PC-9 (cell line): ENCODE measurements at regions not wholly inside any gene's neighbourhood (a gene's known extent, or its start where the extent isn't known, plus 50 kb on each side); places are given as distances from the start of the nearest gene placed in this dataset.

ENCODE experiments used
- BruUV-seq: library from RNA; stranded (reverse); fragments of 400-500 nt; replicated peaks from 2 replicates; lab custom pipeline; 2021; lab: Mats Ljungman, UMichigan
- CTCF ChIA-PET: fragments of 300-600 bp; sonication (Branson Sonifier 250); formaldehyde crosslinking; loops from one replicate; lab custom pipeline; 2022; ENCODE audit warnings: antibody characterized with exemption; lab: Charles Lee
- POLR2A ChIA-PET: fragments of 300-600 bp; sonication (Branson Sonifier 250); formaldehyde crosslinking; loops from one replicate; lab custom pipeline; 2022; ENCODE audit warnings: antibody characterized with exemption; ENCODE audit not compliant: unreplicated experiment; lab: Charles Lee
- DNase-seq, 2 experiments: peaks; one replicate each; pipeline versions ENCODE4 v3.0.0 to v3.0.0-alpha.2; 2015 to 2022; ENCODE audit warnings: mixed read lengths in 1 of 2
- H2AFZ ChIP-seq: fragments of 200-600 bp; sonication (generic); 2 replicates; pipeline ENCODE4 v1.8.1; 2017; ENCODE audit warnings: antibody characterized with exemption
- H3F3A ChIP-seq: fragments of 200-600 bp; sonication (generic); 2 replicates; pipeline ENCODE4 v1.8.1; 2017; ENCODE audit warnings: antibody characterized with exemption, mild to moderate bottlenecking, low read depth; ENCODE audit not compliant: insufficient read depth
- H3K27ac ChIP-seq: fragments of 200-600 bp; sonication (generic); 2 replicates; pipeline ENCODE4 v1.6.1; 2016; ENCODE audit warnings: mixed run types
- H3K27me3 ChIP-seq: fragments of 200-600 bp; sonication (generic); 2 replicates; pipeline ENCODE4 v1.6.1; 2016; ENCODE audit warnings: low read depth, mixed run types; ENCODE audit not compliant: insufficient read depth
- H3K36me3 ChIP-seq: fragments of 200-600 bp; sonication (generic); 2 replicates; pipeline ENCODE4 v1.6.1; 2016; ENCODE audit warnings: low read depth, mixed run types
- H3K4me1 ChIP-seq: fragments of 200-600 bp; sonication (generic); replicated peaks from 2 replicates; pipeline ENCODE4 v1.6.1; 2016; ENCODE audit warnings: mixed run types; ENCODE audit not compliant: insufficient read depth
- H3K4me2 ChIP-seq: fragments of 200-600 bp; sonication (generic); 2 replicates; pipeline ENCODE4 v1.6.1; 2017; ENCODE audit warnings: mixed run types
- H3K4me3 ChIP-seq: fragments of 200-600 bp; sonication (generic); 2 replicates; pipeline ENCODE4 v1.6.1; 2016; ENCODE audit warnings: mixed run types
- H3K79me2 ChIP-seq: fragments of 200-600 bp; sonication (generic); 2 replicates; pipeline ENCODE4 v1.6.1; 2017; ENCODE audit warnings: low read depth, mixed run types
- H3K9me2 ChIP-seq: fragments of 200-600 bp; sonication (generic); 2 replicates; pipeline ENCODE4 v1.8.1; 2017; ENCODE audit warnings: mild to moderate bottlenecking; ENCODE audit not compliant: insufficient read depth
- H3K9me3 ChIP-seq: fragments of 200-600 bp; sonication (generic); 2 replicates; pipeline ENCODE4 v1.8.1; 2016; ENCODE audit warnings: low read depth; ENCODE audit not compliant: insufficient read depth
- H4K20me1 ChIP-seq: fragments of 200-600 bp; sonication (generic); 2 replicates; pipeline ENCODE4 v1.8.1; 2017; ENCODE audit not compliant: insufficient read depth
- EZH2 ChIP-seq: fragments of 200-600 bp; sonication (generic); IDR thresholded peaks from 2 replicates; pipeline ENCODE4 v1.8.0; 2017; ENCODE audit warnings: antibody characterized with exemption, low read depth
- intact Hi-C: fragments of 100-400 bp; cut with micrococcal nuclease; formaldehyde crosslinking; loops from one replicate; pipeline ENCODE4 v1.10.0; 2022; ENCODE audit not compliant: unreplicated experiment
- TF ChIP-seq, protein P1 (sequence below): fragments of 200-600 bp; sonication (generic); conservative IDR thresholded peaks from 2 replicates; pipeline ENCODE4 v1.6.1; 2017; ENCODE audit warnings: mixed run types, antibody characterized with exemption, mild to moderate bottlenecking, moderate library complexity

DNA sequence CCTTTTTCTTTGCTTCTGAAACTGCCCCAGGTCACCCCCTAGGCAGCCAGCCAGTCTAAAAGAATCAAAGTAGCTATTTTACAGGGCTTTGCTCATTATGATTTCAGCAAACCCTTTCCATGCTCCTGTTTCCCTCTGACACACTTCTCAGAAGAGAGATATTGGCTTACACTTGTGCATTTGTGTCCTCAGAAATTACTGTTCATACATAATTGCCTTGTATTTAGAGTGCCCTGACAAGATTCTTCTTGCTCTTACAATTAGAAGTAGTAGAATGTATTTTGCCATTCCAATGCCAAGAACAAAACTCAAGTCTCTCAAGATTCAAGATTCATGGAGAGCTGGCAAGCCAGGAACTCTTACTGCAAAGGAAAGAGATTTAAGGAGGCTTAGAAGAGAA lies 531.0 kb upstream of the ZFP42 start:
- Histone ChIP-seq H3K27ac (no peak overlapping the region), H3K4me1 (no peaks in the 10 kb centered on the region), H3K36me3 (no peaks in the 10 kb centered on the region), H3K27me3 (no peaks in the 10 kb centered on the region), H3F3A (no peaks in the 10 kb centered on the region), H3K9me3 (no peaks in the 10 kb centered on the region), H2AFZ (no peak overlapping the region), H4K20me1 (no peaks in the 10 kb centered on the region), H3K79me2 (no peaks in the 10 kb centered on the region), H3K4me3 (no peak overlapping the region), H3K4me2 (no peak overlapping the region), H3K9me2 (no peaks in the 10 kb centered on the region)
- TF ChIP-seq, protein P1, sequence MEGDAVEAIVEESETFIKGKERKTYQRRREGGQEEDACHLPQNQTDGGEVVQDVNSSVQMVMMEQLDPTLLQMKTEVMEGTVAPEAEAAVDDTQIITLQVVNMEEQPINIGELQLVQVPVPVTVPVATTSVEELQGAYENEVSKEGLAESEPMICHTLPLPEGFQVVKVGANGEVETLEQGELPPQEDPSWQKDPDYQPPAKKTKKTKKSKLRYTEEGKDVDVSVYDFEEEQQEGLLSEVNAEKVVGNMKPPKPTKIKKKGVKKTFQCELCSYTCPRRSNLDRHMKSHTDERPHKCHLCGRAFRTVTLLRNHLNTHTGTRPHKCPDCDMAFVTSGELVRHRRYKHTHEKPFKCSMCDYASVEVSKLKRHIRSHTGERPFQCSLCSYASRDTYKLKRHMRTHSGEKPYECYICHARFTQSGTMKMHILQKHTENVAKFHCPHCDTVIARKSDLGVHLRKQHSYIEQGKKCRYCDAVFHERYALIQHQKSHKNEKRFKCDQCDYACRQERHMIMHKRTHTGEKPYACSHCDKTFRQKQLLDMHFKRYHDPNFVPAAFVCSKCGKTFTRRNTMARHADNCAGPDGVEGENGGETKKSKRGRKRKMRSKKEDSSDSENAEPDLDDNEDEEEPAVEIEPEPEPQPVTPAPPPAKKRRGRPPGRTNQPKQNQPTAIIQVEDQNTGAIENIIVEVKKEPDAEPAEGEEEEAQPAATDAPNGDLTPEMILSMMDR, result no peak
- TF ChIP-seq EZH2, result no peak
- BruUV-seq, result no TSS peak
- ChIA-PET POLR2A (no interaction called here), CTCF (no interaction called here)
- intact Hi-C loops, result no loop called here
- no peak for DNase-seq

DNA sequence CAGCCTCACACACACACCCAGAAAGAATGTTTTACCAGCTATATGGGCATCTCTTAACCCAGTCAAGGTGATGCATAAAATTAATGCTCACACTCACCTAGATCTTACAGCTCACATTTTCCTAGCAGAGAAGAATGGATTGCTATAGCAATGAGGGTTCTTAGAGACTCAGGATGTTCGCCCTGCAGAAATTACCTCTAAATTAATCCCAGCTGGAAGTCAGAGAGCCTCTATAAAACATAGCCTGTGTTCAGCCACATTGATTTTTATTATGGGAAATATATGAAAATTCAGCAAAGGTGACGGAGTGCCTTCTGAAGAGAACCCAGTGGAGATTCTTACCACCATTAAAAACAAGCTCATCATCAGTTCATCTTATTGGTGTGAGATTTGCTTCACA lies 528.3 kb upstream of the ZFP42 start:
- Histone ChIP-seq H4K20me1 (no peaks in the 10 kb centered on the region), H3K9me2 (no peaks in the 10 kb centered on the region), H3K4me1 (no peaks in the 10 kb centered on the region), H3K79me2 (no peaks in the 10 kb centered on the region), H3F3A (no peaks in the 10 kb centered on the region), H3K4me2 (no peak overlapping the region), H3K4me3 (no peak overlapping the region), H2AFZ (no peak overlapping the region), H3K36me3 (no peaks in the 10 kb centered on the region), H3K27me3 (no peaks in the 10 kb centered on the region), H3K9me3 (no peaks in the 10 kb centered on the region), H3K27ac (no peak overlapping the region)
- CTCF ChIA-PET, result no interaction called here
- DNase-seq, result no peak
- BruUV-seq, result no TSS peak
- TF ChIP-seq, protein P1, result no peak
- no peak for TF ChIP-seq EZH2
- POLR2A ChIA-PET, result no interaction called here
- intact Hi-C loops, result no loop called here

DNA sequence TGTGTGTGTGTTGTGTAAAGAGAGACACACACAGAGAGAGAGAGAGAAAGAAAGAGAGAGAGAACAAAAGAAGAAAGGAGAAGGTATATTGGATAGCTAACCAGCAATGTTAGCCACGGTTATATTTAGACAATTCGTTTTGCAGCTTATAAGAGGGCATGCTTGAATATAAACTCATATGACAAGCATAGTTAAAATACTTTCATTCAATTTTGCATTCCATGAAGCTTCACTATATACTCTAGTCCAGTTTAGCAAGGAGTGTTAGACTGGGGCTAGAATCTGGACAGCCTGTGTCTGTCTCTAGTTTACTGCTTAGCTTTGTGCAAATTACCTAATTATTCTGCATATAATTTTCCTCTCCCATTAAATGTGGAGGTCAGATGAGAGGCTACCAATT lies 525.9 kb upstream of the ZFP42 start:
- ChIA-PET POLR2A (no interaction called here), CTCF (no interaction called here)
- Histone ChIP-seq H3K36me3 (no peaks in the 10 kb centered on the region), H3K9me3 (no peaks in the 10 kb centered on the region), H3F3A (no peaks in the 10 kb centered on the region), H4K20me1 (no peaks in the 10 kb centered on the region), H3K4me1 (no peaks in the 10 kb centered on the region), H2AFZ (no peak overlapping the region), H3K27me3 (no peaks in the 10 kb centered on the region), H3K9me2 (no peaks in the 10 kb centered on the region), H3K4me3 (no peak overlapping the region), H3K4me2 (no peak overlapping the region), H3K27ac (no peak overlapping the region), H3K79me2 (no peaks in the 10 kb centered on the region)
- no peak for TF ChIP-seq EZH2
- TF ChIP-seq, protein P1, result no peak
- DNase-seq, result no peak
- intact Hi-C loops, result no loop called here
- BruUV-seq, result no TSS peak
